ENCODE measurements at regions not wholly inside any gene's neighbourhood (a gene's known extent, or its start where the extent isn't known, plus 50 kb on each side); places are given as distances from the start of the nearest gene placed in this dataset.

DNA sequence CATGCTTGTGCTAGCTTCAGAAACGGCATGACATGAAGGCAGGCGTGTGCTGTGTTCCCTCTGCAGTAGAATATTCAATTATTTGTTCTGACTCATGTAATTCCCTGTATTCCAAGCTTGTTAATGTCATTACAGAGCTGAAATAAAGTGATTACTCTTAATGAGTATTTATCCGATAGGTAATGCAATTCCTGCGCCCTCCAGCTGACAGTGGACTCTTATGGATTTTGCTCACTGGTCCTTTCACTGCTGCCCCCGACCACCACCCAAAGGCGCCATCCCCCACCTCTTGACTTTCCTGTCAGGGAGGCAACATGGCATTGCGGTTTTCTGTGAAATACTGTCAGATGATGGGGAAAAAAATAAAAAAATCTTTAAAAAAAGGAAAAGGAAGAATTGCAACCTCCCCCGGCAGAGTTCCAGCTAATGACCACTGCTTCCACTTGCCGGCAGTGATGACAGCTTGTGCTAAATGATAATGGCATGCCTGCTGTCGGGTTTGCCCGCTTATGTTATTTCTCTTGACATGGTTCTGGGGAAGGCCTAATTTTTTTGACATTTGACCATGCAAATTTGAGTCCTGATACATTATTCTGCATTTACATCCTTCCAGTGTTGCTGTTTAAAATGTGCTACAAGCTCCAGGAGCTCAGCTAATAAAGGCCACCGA is 335.3 kb upstream of the ADAMTS16 start:
- no peak for TF ChIP-seq EP300 (IDR thresholded peaks at IDR 0.05)
- TF ChIP-seq, protein P1, sequence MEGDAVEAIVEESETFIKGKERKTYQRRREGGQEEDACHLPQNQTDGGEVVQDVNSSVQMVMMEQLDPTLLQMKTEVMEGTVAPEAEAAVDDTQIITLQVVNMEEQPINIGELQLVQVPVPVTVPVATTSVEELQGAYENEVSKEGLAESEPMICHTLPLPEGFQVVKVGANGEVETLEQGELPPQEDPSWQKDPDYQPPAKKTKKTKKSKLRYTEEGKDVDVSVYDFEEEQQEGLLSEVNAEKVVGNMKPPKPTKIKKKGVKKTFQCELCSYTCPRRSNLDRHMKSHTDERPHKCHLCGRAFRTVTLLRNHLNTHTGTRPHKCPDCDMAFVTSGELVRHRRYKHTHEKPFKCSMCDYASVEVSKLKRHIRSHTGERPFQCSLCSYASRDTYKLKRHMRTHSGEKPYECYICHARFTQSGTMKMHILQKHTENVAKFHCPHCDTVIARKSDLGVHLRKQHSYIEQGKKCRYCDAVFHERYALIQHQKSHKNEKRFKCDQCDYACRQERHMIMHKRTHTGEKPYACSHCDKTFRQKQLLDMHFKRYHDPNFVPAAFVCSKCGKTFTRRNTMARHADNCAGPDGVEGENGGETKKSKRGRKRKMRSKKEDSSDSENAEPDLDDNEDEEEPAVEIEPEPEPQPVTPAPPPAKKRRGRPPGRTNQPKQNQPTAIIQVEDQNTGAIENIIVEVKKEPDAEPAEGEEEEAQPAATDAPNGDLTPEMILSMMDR (IDR thresholded peaks at IDR 0.05) = no peak

Data from ovary (tissue), 3 donors.